Right lobe of liver (tissue), 6 donors: ENCODE measurements at regions not wholly inside any gene's neighbourhood (a gene's known extent, or its start where the extent isn't known, plus 50 kb on each side); places are given as distances from the start of the nearest gene placed in this dataset.

Experiments
- ATAC-seq, 4 donors: fragments of 200-7000 bp; cut with Tn5 transposase; one replicate each; pipeline ENCODE4 v1.9.1; 2020; ENCODE audit warnings: mild to moderate bottlenecking in 4 of 4, moderate library complexity in 4 of 4
- DNase-seq, 3 donors: peaks; one replicate each; pipeline ENCODE4 v3.0.0-alpha.2; 2020
- H3K27ac ChIP-seq, 3 donors: fragments of 200-600 bp; one replicate each; pipeline ENCODE4 v1.8.0; 2022
- H3K27me3 ChIP-seq, 2 donors: fragments of 200-600 bp; one replicate each; pipeline ENCODE4 v1.8.0; 2022
- H3K36me3 ChIP-seq, 4 donors: fragments of 200-600 bp; sonication (generic) in 1 of 4; one replicate each; pipeline versions ENCODE4 v1.5.1 to v1.8.0; 2017 to 2022; ENCODE audit warnings: control low read depth in 1 of 4
- H3K4me1 ChIP-seq, 4 donors: fragments of 200-600 bp; sonication (generic) in 1 of 4; one replicate each; pipeline versions ENCODE4 v1.5.1 to v1.8.0; 2017 to 2022; ENCODE audit warnings: control low read depth in 1 of 4
- H3K4me3 ChIP-seq, 3 donors: fragments of 200-600 bp; one replicate each; pipeline ENCODE4 v1.8.0; 2022
- H3K9me3 ChIP-seq, 4 donors: fragments of 200-600 bp; sonication (generic) in 1 of 4; one replicate each; pipeline versions ENCODE4 v1.5.1 to v1.8.0; 2017 to 2022; ENCODE audit warnings: control low read depth in 1 of 4
- POLR2A ChIP-seq: fragments of 450-650 bp; IDR thresholded peaks from one replicate; pipeline ENCODE4 v1.6.1; 2017; ENCODE audit warnings: antibody characterized with exemption, mild to moderate bottlenecking
- WGBS: methylation state at CpG from one replicate; pipeline ENCODE4 v1.1.6; 2018; ENCODE audit warnings: low coverage, low lambda C conversion rate; ENCODE audit not compliant: insufficient coverage; ENCODE audit errors: missing lambda C conversion rate; 5-methylcytosine and 5-hydroxymethylcytosine counted together
- intact Hi-C, 2 donors: fragments of 100-400 bp; cut with DNase I; formaldehyde crosslinking; loops; one replicate each; pipeline versions ENCODE4 v1.11.2 to v1.14.1; 2022
- TF ChIP-seq, protein P1 (sequence below), 4 donors: fragments of 200-600 bp in 3 of 4; fragments of 450-650 bp in 1 of 4; IDR thresholded peaks; one replicate each; pipeline versions ENCODE4 v1.5.1 to v1.8.0; 2016 to 2022; ENCODE audit warnings: antibody characterized with exemption in 4 of 4, mild to moderate bottlenecking in 2 of 4
- donor health status: DM: no; HTN: yes; CAD: no.
- donor health status: DM: no; HTN: no; CAD: no.
- donor health status: DM: no; HTN: no; CAD: no.
- donor health status: DM: no; HTN: yes; CAD: no.
- donor health status: DM: no; HTN: yes; CAD: no.

DNA sequence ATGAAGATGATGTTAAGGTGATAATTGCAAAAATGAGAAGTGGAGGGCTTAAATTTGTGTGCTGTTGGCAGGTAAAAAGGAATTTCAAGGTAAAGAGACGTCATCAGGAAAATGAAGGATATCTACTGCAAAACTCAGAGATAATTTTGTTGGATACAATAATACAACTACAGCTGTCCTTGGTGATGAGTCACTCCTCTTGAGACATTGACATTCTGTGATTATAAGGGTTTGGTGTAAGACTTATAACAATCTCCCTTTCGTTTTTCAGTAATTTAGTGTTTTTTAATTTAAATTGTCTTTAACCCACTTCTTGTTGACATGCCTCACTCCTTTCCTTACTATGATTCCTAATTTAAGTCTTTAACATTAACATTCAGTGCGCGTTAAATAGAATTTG, 1074.1 kb upstream of the SLIT2 start:
- Histone ChIP-seq H3K27ac (no peak overlapping the region), H3K27me3 (peaks cover 0 to 6% of the 10 kb centered on the region in 2 donors), H3K36me3 (no peaks in the 10 kb centered on the region), H3K4me1 (no peaks in the 10 kb centered on the region), H3K9me3 (no peaks in the 10 kb centered on the region), H3K4me3 (no peak overlapping the region)
- intact Hi-C loops, result no loop called here
- ATAC-seq (no peak), DNase-seq (no peak)
- no peak for TF ChIP-seq POLR2A
- TF ChIP-seq, protein P1, sequence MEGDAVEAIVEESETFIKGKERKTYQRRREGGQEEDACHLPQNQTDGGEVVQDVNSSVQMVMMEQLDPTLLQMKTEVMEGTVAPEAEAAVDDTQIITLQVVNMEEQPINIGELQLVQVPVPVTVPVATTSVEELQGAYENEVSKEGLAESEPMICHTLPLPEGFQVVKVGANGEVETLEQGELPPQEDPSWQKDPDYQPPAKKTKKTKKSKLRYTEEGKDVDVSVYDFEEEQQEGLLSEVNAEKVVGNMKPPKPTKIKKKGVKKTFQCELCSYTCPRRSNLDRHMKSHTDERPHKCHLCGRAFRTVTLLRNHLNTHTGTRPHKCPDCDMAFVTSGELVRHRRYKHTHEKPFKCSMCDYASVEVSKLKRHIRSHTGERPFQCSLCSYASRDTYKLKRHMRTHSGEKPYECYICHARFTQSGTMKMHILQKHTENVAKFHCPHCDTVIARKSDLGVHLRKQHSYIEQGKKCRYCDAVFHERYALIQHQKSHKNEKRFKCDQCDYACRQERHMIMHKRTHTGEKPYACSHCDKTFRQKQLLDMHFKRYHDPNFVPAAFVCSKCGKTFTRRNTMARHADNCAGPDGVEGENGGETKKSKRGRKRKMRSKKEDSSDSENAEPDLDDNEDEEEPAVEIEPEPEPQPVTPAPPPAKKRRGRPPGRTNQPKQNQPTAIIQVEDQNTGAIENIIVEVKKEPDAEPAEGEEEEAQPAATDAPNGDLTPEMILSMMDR (IDR thresholded peaks at IDR 0.05), result no peak
- 61% methylated on average over 4 of the region's 4 CpGs for WGBS

GRCh38 chr4:19171832-19172231, 1079.9 kb upstream of the SLIT2 start:
- Histone ChIP-seq H3K9me3 (no peaks in the 10 kb centered on the region), H3K27me3 (no peaks in the 10 kb centered on the region), H3K36me3 (no peaks in the 10 kb centered on the region), H3K4me1 (no peaks in the 10 kb centered on the region), H3K27ac (no peak overlapping the region), H3K4me3 (no peak overlapping the region)
- intact Hi-C loops, result no loop called here
- DNase-seq (no peak), ATAC-seq (no peak)
- no peak for TF ChIP-seq POLR2A
- TF ChIP-seq, protein P1 (IDR thresholded peaks at IDR 0.05), result no peak

- intact Hi-C loops, result no loop called here
- no peak for ATAC-seq
- no peaks in the 10 kb centered on the region for H3K4me1 ChIP-seq
- no peaks in the 10 kb centered on the region for H3K27me3 ChIP-seq
- H3K27ac ChIP-seq, result no peak overlapping the region
- H3K36me3 ChIP-seq, result no peaks in the 10 kb centered on the region
- DNase-seq, result no peak
- TF ChIP-seq, protein P1 (IDR thresholded peaks at IDR 0.05), result no peak
- no peak for TF ChIP-seq POLR2A
- no peak overlapping the region for H3K4me3 ChIP-seq
- H3K9me3 ChIP-seq, result no peaks in the 10 kb centered on the region
Measured at GRCh38 chr4:19167311-19167710, 1084.4 kb upstream of the SLIT2 start.

- intact Hi-C loops, result no loop called here
- H3K9me3 ChIP-seq, result no peaks in the 10 kb centered on the region
- H3K4me1 ChIP-seq, result no peaks in the 10 kb centered on the region
- 58% methylated on average over 1 of the region's 2 CpGs for WGBS
- no peak overlapping the region for H3K27ac ChIP-seq
- H3K4me3 ChIP-seq, result no peak overlapping the region
- TF ChIP-seq, protein P1 (IDR thresholded peaks at IDR 0.05), result no peak
- TF ChIP-seq POLR2A, result no peak
- no peaks in the 10 kb centered on the region for H3K36me3 ChIP-seq
- DNase-seq (no peak), ATAC-seq (no peak)
- no peaks in the 10 kb centered on the region for H3K27me3 ChIP-seq
Measured at GRCh38 chr4:19164334-19164733, 1087.4 kb upstream of the SLIT2 start.

DNA sequence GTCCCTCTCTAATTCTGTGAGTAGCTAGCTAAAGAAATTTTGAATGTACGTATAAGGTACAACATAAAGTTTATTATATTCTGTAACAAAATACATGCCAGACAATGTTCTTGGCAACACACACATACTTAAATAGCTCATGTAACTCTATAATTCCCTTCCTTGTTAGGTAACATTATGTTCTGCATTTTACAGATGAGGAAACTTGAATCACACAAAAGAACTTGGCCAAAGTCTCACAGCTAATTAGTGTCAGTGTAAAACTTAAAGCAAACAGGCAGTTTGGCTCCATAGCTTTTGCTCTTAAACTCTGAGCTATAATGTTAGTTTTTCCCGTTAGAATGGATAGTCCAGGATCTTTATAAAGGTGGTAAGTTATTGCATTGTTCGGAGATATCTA, 1091.8 kb upstream of the SLIT2 start:
- 54% methylated on average over 3 of the region's 3 CpGs for WGBS
- Histone ChIP-seq H3K9me3 (no peaks in the 10 kb centered on the region), H3K4me1 (no peaks in the 10 kb centered on the region), H3K27ac (no peak overlapping the region), H3K4me3 (no peak overlapping the region), H3K36me3 (no peaks in the 10 kb centered on the region), H3K27me3 (no peaks in the 10 kb centered on the region)
- intact Hi-C loops, result no loop called here
- ATAC-seq (no peak), DNase-seq (no peak)
- TF ChIP-seq, protein P1 (IDR thresholded peaks at IDR 0.05), result no peak
- no peak for TF ChIP-seq POLR2A
